ENCODE measurements at regions not wholly inside any gene's neighbourhood (a gene's known extent, or its start where the extent isn't known, plus 50 kb on each side); places are given as distances from the start of the nearest gene placed in this dataset.

DNA sequence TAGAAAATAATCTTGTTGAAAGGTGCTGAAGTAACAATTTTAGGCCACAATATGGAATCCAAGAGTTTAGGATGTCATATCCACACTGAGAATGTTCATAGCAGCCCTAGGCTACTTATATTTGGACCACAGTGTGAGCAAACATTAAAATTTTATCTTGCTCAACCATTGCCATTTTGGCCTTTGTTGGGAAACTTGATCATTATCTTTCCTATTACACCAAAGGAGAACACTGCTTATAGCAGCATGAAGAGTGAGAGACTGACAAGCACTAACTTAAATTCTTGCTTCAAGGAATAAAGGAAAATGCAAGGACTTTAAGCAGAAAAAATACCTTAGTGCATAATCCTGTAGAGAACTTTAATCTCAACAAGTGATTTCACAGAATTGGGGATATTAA, 86.3 kb upstream of the LRRTM4 start:
- no peak for TF ChIP-seq CTCF (conservative IDR thresholded peaks at IDR 0.05; ENCODE audit: low read depth, low read length)
- no peak for DNase-seq (ENCODE audit: low read depth)
- no peak overlapping the region for H3K4me3 ChIP-seq (ENCODE audit: low read depth, low read length)

DNA sequence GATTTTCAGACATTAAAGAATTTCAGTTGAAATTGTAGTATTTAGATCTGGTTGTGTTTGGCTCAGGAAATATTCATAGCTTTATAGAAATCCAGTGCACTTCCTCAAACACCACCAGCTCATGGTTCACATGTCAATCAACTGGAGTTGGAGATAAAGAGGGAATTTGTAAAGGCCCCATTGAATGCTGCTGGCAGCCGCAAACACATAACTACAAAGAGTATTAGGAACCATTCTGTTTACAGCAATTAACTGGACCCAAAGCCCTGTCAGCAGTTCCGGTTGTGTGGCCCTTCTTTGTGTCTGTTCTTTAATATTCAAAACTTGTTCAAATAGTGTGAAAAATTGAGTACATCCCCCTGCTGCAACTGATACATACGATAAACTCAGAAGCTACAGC, 107.4 kb upstream of the LRRTM4 start:
- TF ChIP-seq CTCF (conservative IDR thresholded peaks at IDR 0.05; ENCODE audit: low read depth, low read length): no peak
- no peak for DNase-seq (ENCODE audit: low read depth)
- H3K4me3 ChIP-seq (ENCODE audit: low read depth, low read length): no peak overlapping the region

GRCh38 chr2:77631007-77631406, 108.8 kb upstream of the LRRTM4 start:
- DNase-seq (ENCODE audit: low read depth): no peak
- no peak overlapping the region for H3K4me3 ChIP-seq (ENCODE audit: low read depth, low read length)
- no peak for TF ChIP-seq CTCF (conservative IDR thresholded peaks at IDR 0.05; ENCODE audit: low read depth, low read length)

DNA sequence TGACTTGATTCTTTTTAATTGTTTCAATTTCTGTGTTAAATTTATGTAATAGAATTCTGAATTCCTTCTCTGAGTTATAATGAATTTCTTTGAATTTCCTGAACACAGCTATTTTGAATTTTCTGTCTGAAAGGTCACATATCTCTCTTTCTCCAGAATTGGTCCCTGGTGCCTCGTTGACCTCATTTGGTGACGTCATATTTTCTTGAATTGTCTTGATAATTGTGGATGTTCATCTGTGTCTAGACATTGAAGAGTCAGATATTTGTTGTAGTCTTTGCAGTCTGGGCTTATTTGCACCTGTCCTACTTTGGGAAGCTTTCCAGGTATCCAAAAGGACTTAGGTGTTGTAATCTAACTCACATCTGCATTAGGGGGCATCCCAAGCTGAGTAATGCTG, 111.4 kb upstream of the LRRTM4 start:
- no peak for TF ChIP-seq CTCF (conservative IDR thresholded peaks at IDR 0.05; ENCODE audit: low read depth, low read length)
- H3K4me3 ChIP-seq (ENCODE audit: low read depth, low read length): no peak overlapping the region
- DNase-seq (ENCODE audit: low read depth): no peak

DNA sequence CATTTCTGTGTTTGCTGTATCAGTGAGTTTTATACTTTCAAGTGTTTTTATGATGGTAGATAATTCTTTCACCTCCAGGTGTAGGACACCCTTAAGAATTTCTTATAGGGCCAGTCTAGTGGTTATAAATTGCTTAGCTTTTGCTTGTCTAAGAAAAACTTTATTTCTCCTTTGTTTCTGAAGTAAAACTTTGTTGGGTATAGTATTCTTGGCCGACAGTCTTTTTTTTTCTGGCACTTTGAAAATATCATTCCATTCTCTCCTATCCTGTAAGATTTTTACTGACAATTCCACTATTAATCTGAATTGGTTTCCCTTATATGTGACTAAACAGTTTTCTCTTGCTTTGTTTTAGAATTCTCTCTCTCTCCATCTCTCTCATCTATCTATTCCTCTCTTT, 118.7 kb upstream of the LRRTM4 start:
- no peak overlapping the region for H3K4me3 ChIP-seq (ENCODE audit: low read depth, low read length)
- no peak for TF ChIP-seq CTCF (conservative IDR thresholded peaks at IDR 0.05; ENCODE audit: low read depth, low read length)
- no peak for DNase-seq (ENCODE audit: low read depth)

DNA sequence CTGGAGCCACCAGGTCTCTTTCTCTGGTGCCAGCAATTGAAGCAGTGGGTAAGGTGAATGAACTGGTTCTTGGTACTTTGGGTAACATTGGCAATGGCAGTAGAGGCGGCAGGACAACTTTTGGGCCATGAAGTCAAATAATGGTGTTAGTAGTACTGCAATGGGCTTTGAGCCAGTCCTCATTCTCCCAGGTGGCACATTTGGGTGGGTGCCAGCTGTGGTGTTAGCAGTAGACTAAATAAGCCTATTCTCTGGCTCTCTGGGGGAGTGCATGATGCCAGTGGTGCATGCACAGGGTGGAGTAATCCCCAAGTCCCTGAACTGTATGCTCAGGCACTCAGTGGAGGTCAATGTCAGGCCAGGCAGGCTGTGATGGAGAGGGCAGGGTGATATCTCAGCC, 120.2 kb upstream of the LRRTM4 start:
- no peak overlapping the region for H3K4me3 ChIP-seq (ENCODE audit: low read depth, low read length)
- no peak for TF ChIP-seq CTCF (conservative IDR thresholded peaks at IDR 0.05; ENCODE audit: low read depth, low read length)
- no peak for DNase-seq (ENCODE audit: low read depth)

DNA sequence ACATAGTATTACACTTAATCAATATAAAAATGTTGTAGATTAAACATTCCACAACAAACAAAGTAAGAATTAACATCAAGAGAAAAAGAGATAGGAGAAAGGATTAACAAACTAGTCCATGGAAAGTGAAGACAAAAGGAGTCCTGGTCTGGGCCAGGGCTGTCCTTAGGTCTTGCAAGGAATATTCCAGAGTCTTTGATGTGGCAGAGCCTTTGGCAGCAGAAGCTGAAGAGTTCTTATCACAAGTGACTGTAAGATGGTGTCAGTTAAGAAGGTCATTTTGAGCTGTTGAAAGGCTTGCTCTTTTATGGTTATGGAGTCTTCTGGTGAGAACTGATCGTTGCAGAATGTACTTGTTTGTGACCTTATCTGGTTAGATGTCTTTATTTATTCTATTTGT, 127.7 kb upstream of the LRRTM4 start:
- no peak overlapping the region for H3K4me3 ChIP-seq (ENCODE audit: low read depth, low read length)
- TF ChIP-seq CTCF (conservative IDR thresholded peaks at IDR 0.05; ENCODE audit: low read depth, low read length): no peak
- no peak for DNase-seq (ENCODE audit: low read depth)
